Epithelial cell of proximal tubule (primary cell): ENCODE measurements at regions not wholly inside any gene's neighbourhood (a gene's known extent, or its start where the extent isn't known, plus 50 kb on each side); places are given as distances from the start of the nearest gene placed in this dataset.

Source experiments
- DNase-seq: peaks from one replicate; pipeline ENCODE4 v3.0.0-alpha.2; 2011; ENCODE audit warnings: low read depth
- H3K4me3 ChIP-seq: 2 replicates; pipeline ENCODE4 v1.5.1; 2011; ENCODE audit warnings: low read depth, mild to moderate bottlenecking, low read length
- CTCF ChIP-seq: conservative IDR thresholded peaks from 2 replicates; pipeline ENCODE4 v1.5.1; 2012; ENCODE audit warnings: low read depth, mild to moderate bottlenecking, low read length

GRCh38 chr13:108360139-108360538 is 90.6 kb downstream of the TNFSF13B start:
- no peak overlapping the region for H3K4me3 ChIP-seq
- no peak for TF ChIP-seq CTCF
- DNase-seq, result no peak

- no peak overlapping the region for H3K4me3 ChIP-seq
- no peak for DNase-seq
- no peak for TF ChIP-seq CTCF
These were observed 92.3 kb downstream of the TNFSF13B start for GRCh38 chr13:108361769-108362168.

- no peak for TF ChIP-seq CTCF
- no peak for DNase-seq
- H3K4me3 ChIP-seq, result no peak overlapping the region
These were observed 94.1 kb downstream of the TNFSF13B start for GRCh38 chr13:108363666-108364065.

GRCh38 chr13:108365255-108365654 is 95.7 kb downstream of the TNFSF13B start:
- DNase-seq, result no peak
- H3K4me3 ChIP-seq, result no peak overlapping the region
- no peak for TF ChIP-seq CTCF

GRCh38 chr13:108368250-108368905 is 98.9 kb downstream of the TNFSF13B start:
- no peak overlapping the region for H3K4me3 ChIP-seq
- DNase-seq, result no peak
- no peak for TF ChIP-seq CTCF

GRCh38 chr13:108369412-108369811 is 99.9 kb downstream of the TNFSF13B start:
- no peak for TF ChIP-seq CTCF
- no peak overlapping the region for H3K4me3 ChIP-seq
- no peak for DNase-seq

GRCh38 chr13:108375034-108375433 is 105.5 kb downstream of the TNFSF13B start:
- DNase-seq, result no peak
- H3K4me3 ChIP-seq, result no peak overlapping the region
- TF ChIP-seq CTCF, result no peak
